ENCODE measurements at regions not wholly inside any gene's neighbourhood (a gene's known extent, or its start where the extent isn't known, plus 50 kb on each side); places are given as distances from the start of the nearest gene placed in this dataset.

- no peak overlapping the region for H3K9ac ChIP-seq (ENCODE audit: low read length)
- TF ChIP-seq CTCF (IDR thresholded peaks at IDR 0.05; ENCODE audit: insufficient read depth, low read length, poor library complexity, severe bottlenecking) (peak; percentile 32), EZH2phosphoT487 (conservative IDR thresholded peaks at IDR 0.05; ENCODE audit: low read length) (no peak)
- no peak overlapping the region for H3K27ac ChIP-seq (ENCODE audit: low read depth, low read length)
- no peak overlapping the region for H3K4me2 ChIP-seq (ENCODE audit: low read depth, low read length, poor library complexity, severe bottlenecking)
- H3K9me3 ChIP-seq (ENCODE audit: insufficient read depth, low read length), result no peaks in the 10 kb centered on the region
- no peaks in the 10 kb centered on the region for H3K27me3 ChIP-seq (ENCODE audit: low read length)
- no peaks in the 10 kb centered on the region for H3K9me2 ChIP-seq (replicated peaks; ENCODE audit: insufficient read depth, low read length)
- no peaks in the 10 kb centered on the region for H3F3A ChIP-seq (ENCODE audit: insufficient read depth)
- H3K4me3 ChIP-seq (ENCODE audit: insufficient read depth, low read length, poor library complexity, severe bottlenecking), result no peak overlapping the region
- H4K20me1 ChIP-seq (ENCODE audit: low read depth, low read length), result no peaks in the 10 kb centered on the region
- H3K36me3 ChIP-seq (ENCODE audit: low read length), result no peaks in the 10 kb centered on the region
- H3K79me2 ChIP-seq (ENCODE audit: insufficient read depth, low read length), result no peaks in the 10 kb centered on the region
- H2AFZ ChIP-seq (ENCODE audit: low read depth, low read length, severe bottlenecking), result no peak overlapping the region
These were observed 460.3 kb downstream of the MID1IP1 start for GRCh38 chrX:39261446-39262147.

- Histone ChIP-seq H3K9me3 (ENCODE audit: insufficient read depth, low read length) (no peaks in the 10 kb centered on the region), H3K27ac (ENCODE audit: low read depth, low read length) (no peak overlapping the region)
These were observed 461.4 kb downstream of the MID1IP1 start for GRCh38 chrX:39262641-39263040.

GRCh38 chrX:39264023-39264422 lies 462.8 kb downstream of the MID1IP1 start:
- Histone ChIP-seq H3K36me3 (ENCODE audit: low read length) (no peaks in the 10 kb centered on the region), H3K4me3 (ENCODE audit: insufficient read depth, low read length, poor library complexity, severe bottlenecking) (no peak overlapping the region), H3F3A (ENCODE audit: insufficient read depth) (no peaks in the 10 kb centered on the region), H2AFZ (ENCODE audit: low read depth, low read length, severe bottlenecking) (no peak overlapping the region), H3K9me3 (ENCODE audit: insufficient read depth, low read length) (no peaks in the 10 kb centered on the region), H3K9me2 (replicated peaks; ENCODE audit: insufficient read depth, low read length) (no peaks in the 10 kb centered on the region), H3K27ac (ENCODE audit: low read depth, low read length) (no peak overlapping the region), H3K27me3 (ENCODE audit: low read length) (no peaks in the 10 kb centered on the region), H4K20me1 (ENCODE audit: low read depth, low read length) (no peaks in the 10 kb centered on the region), H3K4me2 (ENCODE audit: low read depth, low read length, poor library complexity, severe bottlenecking) (no peak overlapping the region), H3K9ac (ENCODE audit: low read length) (no peak overlapping the region), H3K79me2 (ENCODE audit: insufficient read depth, low read length) (no peaks in the 10 kb centered on the region)
- TF ChIP-seq CTCF (IDR thresholded peaks at IDR 0.05; ENCODE audit: insufficient read depth, low read length, poor library complexity, severe bottlenecking) (no peak), EZH2phosphoT487 (conservative IDR thresholded peaks at IDR 0.05; ENCODE audit: low read length) (no peak)

More at GRCh38 chrX:39262641-39263040, 461.4 kb downstream of the MID1IP1 start:
- H3K9me2 ChIP-seq (replicated peaks; ENCODE audit: insufficient read depth, low read length), result no peaks in the 10 kb centered on the region
- TF ChIP-seq CTCF (IDR thresholded peaks at IDR 0.05; ENCODE audit: insufficient read depth, low read length, poor library complexity, severe bottlenecking) (no peak), EZH2phosphoT487 (conservative IDR thresholded peaks at IDR 0.05; ENCODE audit: low read length) (no peak)
- H3K79me2 ChIP-seq (ENCODE audit: insufficient read depth, low read length), result no peaks in the 10 kb centered on the region
- no peak overlapping the region for H3K9ac ChIP-seq (ENCODE audit: low read length)
- H3K4me2 ChIP-seq (ENCODE audit: low read depth, low read length, poor library complexity, severe bottlenecking), result no peak overlapping the region
- no peaks in the 10 kb centered on the region for H3K27me3 ChIP-seq (ENCODE audit: low read length)
- H3K4me3 ChIP-seq (ENCODE audit: insufficient read depth, low read length, poor library complexity, severe bottlenecking), result no peak overlapping the region
- H2AFZ ChIP-seq (ENCODE audit: low read depth, low read length, severe bottlenecking), result no peak overlapping the region
- H3K36me3 ChIP-seq (ENCODE audit: low read length), result no peaks in the 10 kb centered on the region
- H4K20me1 ChIP-seq (ENCODE audit: low read depth, low read length), result no peaks in the 10 kb centered on the region
- no peaks in the 10 kb centered on the region for H3F3A ChIP-seq (ENCODE audit: insufficient read depth)
